Transverse colon (tissue), 4 donors: ENCODE measurements at regions not wholly inside any gene's neighbourhood (a gene's known extent, or its start where the extent isn't known, plus 50 kb on each side); places are given as distances from the start of the nearest gene placed in this dataset.

ENCODE experiments used
- DNase-seq: peaks from one replicate; pipeline ENCODE4 v3.0.0-alpha.2; 2019
- H3K27ac ChIP-seq, 4 donors: fragments of 200-600 bp; sonication (generic); 2 replicates each; pipeline ENCODE4 v1.5.1; 2016 to 2018; ENCODE audit warnings: inconsistent platforms in 4 of 4
- H3K27me3 ChIP-seq: fragments of 200-600 bp; sonication (generic); 2 replicates; pipeline ENCODE4 v1.5.1; 2017; ENCODE audit warnings: inconsistent platforms
- H3K36me3 ChIP-seq, 4 donors: fragments of 200-600 bp; sonication (generic); 2 replicates each; pipeline ENCODE4 v1.5.1; 2017 to 2019; ENCODE audit warnings: inconsistent platforms in 4 of 4
- H3K4me1 ChIP-seq, 4 donors: fragments of 200-600 bp; sonication (generic); 2 replicates each; pipeline ENCODE4 v1.5.1; 2017 to 2020; ENCODE audit warnings: inconsistent platforms in 4 of 4
- H3K4me3 ChIP-seq, 4 donors: fragments of 200-600 bp; sonication (generic); 1 replicate in 1 of 4; 2 replicates in 3 of 4; pipeline versions ENCODE4 v1.5.1 to v1.6.1; 2017 to 2019; ENCODE audit warnings: inconsistent platforms in 4 of 4
- H3K9me3 ChIP-seq, 2 donors: fragments of 200-600 bp; sonication (generic); 2 replicates each; pipeline ENCODE4 v1.5.1; 2017 to 2019; ENCODE audit warnings: inconsistent platforms in 2 of 2
- CTCF ChIP-seq, 5 experiments: fragments of 200-600 bp in 3 of 5; fragments of 450-650 bp in 2 of 5; sonication (generic) in 3 of 5; IDR thresholded peaks; 1 replicate in 2 of 5; 2 replicates in 3 of 5; pipeline ENCODE4 v1.5.1; 2016 to 2017; ENCODE audit warnings: antibody characterized with exemption in 5 of 5, inconsistent platforms in 3 of 5, mild to moderate bottlenecking in 2 of 5, moderate library complexity in 1 of 5
- EP300 ChIP-seq: sonication (generic); formaldehyde crosslinking; IDR thresholded peaks from one replicate; pipeline ENCODE4 v1.6.1; 2017; ENCODE audit warnings: antibody characterized with exemption, low read depth
- POLR2A ChIP-seq: fragments of 450-650 bp; IDR thresholded peaks from one replicate; pipeline ENCODE4 v1.6.1; 2016; ENCODE audit warnings: antibody characterized with exemption, mild to moderate bottlenecking, moderate library complexity
- POLR2AphosphoS5 ChIP-seq, 3 donors: sonication (generic); formaldehyde crosslinking; IDR thresholded peaks; one replicate each; pipeline ENCODE4 v1.6.1; 2016; ENCODE audit warnings: antibody characterized with exemption in 3 of 3
- WGBS, 2 donors: methylation state at CpG; one replicate each; pipeline ENCODE4 v1.1.5; 2018; ENCODE audit warnings: low coverage in 1 of 2; 5-methylcytosine and 5-hydroxymethylcytosine counted together
- in situ Hi-C, 4 donors: fragments of 200-750 bp; cut with MboI; loops; one replicate each; pipeline versions ENCODE4 v1.15.0 to v1.15.1; 2017; ENCODE audit warnings: low sequenced_read_pairs in 3 of 4, low pct_ligation_motif_present in 1 of 4, low pct_unique_long_range_greater_than_20kb in 1 of 4
- intact Hi-C: fragments of 100-400 bp; cut with DNase I; formaldehyde crosslinking; loops from one replicate; pipeline ENCODE4 v1.15.1; 2023; ENCODE audit warnings: low total_unique reads

GRCh38 chr1:238489006-238489405 is 598.3 kb upstream of the ZP4 start:
- Histone ChIP-seq H3K27me3 (no peaks in the 10 kb centered on the region), H3K4me1 (no peaks in the 10 kb centered on the region), H3K4me3 (no peak overlapping the region), H3K9me3 (no peaks in the 10 kb centered on the region), H3K36me3 (no peaks in the 10 kb centered on the region), H3K27ac (no peak overlapping the region)
- TF ChIP-seq CTCF (IDR thresholded peaks at IDR 0.05) (no peak), POLR2A (no peak), EP300 (no peak), POLR2AphosphoS5 (IDR thresholded peaks at IDR 0.05) (no peak)
- intact Hi-C loops (no loop called here), in situ Hi-C loops (no loop called here)
- WGBS, 2 donors = 73 to 78% methylated on average over 3 of the region's 3 CpGs
- no peak for DNase-seq

- H3K27ac ChIP-seq = no peak overlapping the region
- H3K4me1 ChIP-seq = no peaks in the 10 kb centered on the region
- no peak for DNase-seq
- 59 to 62% methylated on average over 2 of the region's 2 CpGs for WGBS, 2 donors
- no peaks in the 10 kb centered on the region for H3K27me3 ChIP-seq
- in situ Hi-C loops (no loop called here), intact Hi-C loops (no loop called here)
- TF ChIP-seq POLR2A = no peak
- TF ChIP-seq EP300 = no peak
- no peak for TF ChIP-seq CTCF (IDR thresholded peaks at IDR 0.05)
- no peak for TF ChIP-seq POLR2AphosphoS5 (IDR thresholded peaks at IDR 0.05)
- H3K9me3 ChIP-seq = no peaks in the 10 kb centered on the region
- no peak overlapping the region for H3K4me3 ChIP-seq
- no peaks in the 10 kb centered on the region for H3K36me3 ChIP-seq
Measured at GRCh38 chr1:238488401-238488800, 597.7 kb upstream of the ZP4 start.

GRCh38 chr1:238487931-238488330 is 597.2 kb upstream of the ZP4 start:
- in situ Hi-C loops = no loop called here
- H3K36me3 ChIP-seq = no peaks in the 10 kb centered on the region
- no peaks in the 10 kb centered on the region for H3K9me3 ChIP-seq
- H3K4me1 ChIP-seq = no peaks in the 10 kb centered on the region
- DNase-seq = no peak
- no peak overlapping the region for H3K27ac ChIP-seq
- intact Hi-C loops = no loop called here
- 83 to 90% methylated on average over 1 of the region's 1 CpG for WGBS, 2 donors
- TF ChIP-seq POLR2AphosphoS5 (IDR thresholded peaks at IDR 0.05) (no peak), EP300 (no peak), POLR2A (no peak), CTCF (IDR thresholded peaks at IDR 0.05) (no peak)
- no peaks in the 10 kb centered on the region for H3K27me3 ChIP-seq
- H3K4me3 ChIP-seq = no peak overlapping the region

- H3K4me3 ChIP-seq = no peak overlapping the region
Measured at GRCh38 chr1:238485912-238486209, 595.1 kb upstream of the ZP4 start.

More at GRCh38 chr1:238485912-238486209, 595.1 kb upstream of the ZP4 start:
- Histone ChIP-seq H3K36me3 (no peaks in the 10 kb centered on the region), H3K27ac (no peak overlapping the region), H3K4me1 (no peaks in the 10 kb centered on the region), H3K27me3 (no peaks in the 10 kb centered on the region), H3K9me3 (no peaks in the 10 kb centered on the region)
- in situ Hi-C loops (no loop called here), intact Hi-C loops (no loop called here)
- no peak for DNase-seq
- WGBS, 2 donors = 79 to 84% methylated on average over 5 of the region's 5 CpGs
- TF ChIP-seq EP300 (no peak), CTCF (IDR thresholded peaks at IDR 0.05) (no peak), POLR2A (no peak), POLR2AphosphoS5 (IDR thresholded peaks at IDR 0.05) (no peak)
